BJ (cell line): ENCODE measurements at regions not wholly inside any gene's neighbourhood (a gene's known extent, or its start where the extent isn't known, plus 50 kb on each side); places are given as distances from the start of the nearest gene placed in this dataset.

Experiments
- CTCF ChIA-PET: fragments of 350-600 bp; formaldehyde crosslinking; extraction: SDS; loops from one replicate; lab custom pipeline; 2021; ENCODE audit warnings: antibody characterized with exemption, inconsistent platforms; lab: Yijun Ruan, JAX
- POLR2A ChIA-PET: fragments of 300-600 bp; sonication (Branson Sonifier 250); formaldehyde crosslinking; extraction: SDS; loops from one replicate; lab custom pipeline; 2021; ENCODE audit warnings: antibody characterized with exemption; lab: Charles Lee
- DNase-seq: peaks from one replicate; pipeline ENCODE4 v3.0.0-alpha.2; 2011; ENCODE audit warnings: low read depth
- H3K27me3 ChIP-seq: 2 replicates; pipeline ENCODE4 v1.6.0; 2011; ENCODE audit warnings: low read length; ENCODE audit not compliant: control insufficient read depth, insufficient read depth
- H3K36me3 ChIP-seq: 2 replicates; pipeline ENCODE4 v1.5.1; 2011; ENCODE audit warnings: low read length; ENCODE audit not compliant: control insufficient read depth, insufficient read depth
- H3K4me3 ChIP-seq: 2 replicates; pipeline ENCODE4 v1.5.1; 2011; ENCODE audit warnings: low read depth, mild to moderate bottlenecking, control low read depth, low read length
- TF ChIP-seq, protein P1 (sequence below): IDR thresholded peaks from 2 replicates; pipeline ENCODE4 v1.5.1; 2011; ENCODE audit warnings: low read depth, mild to moderate bottlenecking, control low read depth, inconsistent platforms, low read length, moderate library complexity; ENCODE audit not compliant: insufficient read depth

DNA sequence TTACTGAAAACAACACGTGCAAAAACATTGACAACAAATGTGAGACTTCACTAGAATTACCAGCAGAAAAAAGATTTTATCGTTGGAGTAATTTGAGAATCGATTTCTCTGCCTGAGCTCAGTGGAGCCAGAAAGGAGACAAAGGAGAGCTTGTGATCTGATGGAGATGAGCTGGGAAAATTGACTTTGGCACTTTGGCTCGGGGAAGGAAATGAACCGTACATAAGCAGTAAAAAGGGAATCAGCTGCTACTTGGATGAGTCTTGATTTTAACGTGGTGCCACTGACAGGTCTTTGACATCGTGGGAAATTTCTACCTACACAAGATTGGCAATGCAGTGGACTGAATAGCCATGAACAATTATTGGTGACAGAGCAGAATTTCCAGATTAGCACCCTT, 244.7 kb upstream of the RPS23 start:
- no peaks in the 10 kb centered on the region; the same call in 1 of the 2 replicates for H3K27me3 ChIP-seq
- no peaks in the 10 kb centered on the region for H3K36me3 ChIP-seq
- CTCF ChIA-PET: no interaction called here
- no peak for DNase-seq
- TF ChIP-seq, protein P1, sequence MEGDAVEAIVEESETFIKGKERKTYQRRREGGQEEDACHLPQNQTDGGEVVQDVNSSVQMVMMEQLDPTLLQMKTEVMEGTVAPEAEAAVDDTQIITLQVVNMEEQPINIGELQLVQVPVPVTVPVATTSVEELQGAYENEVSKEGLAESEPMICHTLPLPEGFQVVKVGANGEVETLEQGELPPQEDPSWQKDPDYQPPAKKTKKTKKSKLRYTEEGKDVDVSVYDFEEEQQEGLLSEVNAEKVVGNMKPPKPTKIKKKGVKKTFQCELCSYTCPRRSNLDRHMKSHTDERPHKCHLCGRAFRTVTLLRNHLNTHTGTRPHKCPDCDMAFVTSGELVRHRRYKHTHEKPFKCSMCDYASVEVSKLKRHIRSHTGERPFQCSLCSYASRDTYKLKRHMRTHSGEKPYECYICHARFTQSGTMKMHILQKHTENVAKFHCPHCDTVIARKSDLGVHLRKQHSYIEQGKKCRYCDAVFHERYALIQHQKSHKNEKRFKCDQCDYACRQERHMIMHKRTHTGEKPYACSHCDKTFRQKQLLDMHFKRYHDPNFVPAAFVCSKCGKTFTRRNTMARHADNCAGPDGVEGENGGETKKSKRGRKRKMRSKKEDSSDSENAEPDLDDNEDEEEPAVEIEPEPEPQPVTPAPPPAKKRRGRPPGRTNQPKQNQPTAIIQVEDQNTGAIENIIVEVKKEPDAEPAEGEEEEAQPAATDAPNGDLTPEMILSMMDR: no peak
- no peak overlapping the region for H3K4me3 ChIP-seq
- POLR2A ChIA-PET: no interaction called here

DNA sequence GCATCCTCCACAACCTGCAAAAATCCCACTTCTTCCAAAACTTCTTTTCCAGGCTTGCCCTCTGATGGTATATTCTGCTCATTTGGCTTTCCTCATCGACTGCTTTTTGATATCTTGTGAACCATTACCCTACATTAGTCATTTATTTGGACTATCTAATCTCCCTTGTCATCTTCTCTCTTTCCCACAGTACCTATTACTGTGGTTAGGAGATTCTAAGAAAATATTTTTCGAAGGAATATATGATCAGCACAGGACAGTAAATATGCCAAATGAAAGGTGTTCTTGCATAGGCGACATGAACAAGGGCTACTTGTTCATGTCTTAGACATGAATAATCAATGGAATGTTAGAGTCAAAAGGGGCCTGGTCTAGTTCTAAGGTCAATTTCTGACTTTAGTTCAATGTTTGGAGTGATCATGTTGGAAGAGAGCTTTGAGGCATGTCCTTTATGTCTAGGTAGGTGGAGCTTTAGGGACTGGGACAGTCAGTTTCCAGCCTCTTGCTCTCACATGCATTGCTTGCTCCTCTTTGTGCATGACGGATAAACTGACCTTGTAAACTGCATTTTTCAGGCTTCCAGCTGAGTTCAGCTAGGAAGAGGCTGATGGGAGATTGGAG, 243.4 kb upstream of the RPS23 start:
- no peak for DNase-seq
- TF ChIP-seq, protein P1: no peak
- Histone ChIP-seq H3K36me3 (no peaks in the 10 kb centered on the region), H3K27me3 (no peaks in the 10 kb centered on the region; the same call in 1 of the 2 replicates), H3K4me3 (no peak overlapping the region)
- CTCF ChIA-PET: no interaction called here
- POLR2A ChIA-PET: no interaction called here

DNA sequence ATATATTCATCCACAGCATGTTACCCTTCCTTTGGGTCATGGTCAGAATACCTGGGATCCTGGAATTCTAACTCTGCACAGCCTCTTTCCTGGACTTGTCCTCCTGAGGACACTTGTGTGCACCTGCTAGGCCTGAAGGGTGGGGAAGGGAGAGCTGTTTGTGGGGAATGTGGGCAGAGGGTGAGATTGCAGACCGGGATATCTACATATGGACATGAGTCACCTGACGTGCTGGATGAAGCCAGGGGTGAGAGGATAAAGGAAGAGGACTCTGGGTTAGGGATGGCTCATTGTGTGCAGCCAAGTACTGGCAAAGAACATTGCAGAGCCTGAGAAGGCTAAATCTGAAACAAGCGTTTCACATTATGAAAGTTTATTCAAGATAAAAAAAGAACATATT, 241.4 kb upstream of the RPS23 start:
- Histone ChIP-seq H3K4me3 (no peak overlapping the region), H3K36me3 (no peaks in the 10 kb centered on the region), H3K27me3 (no peaks in the 10 kb centered on the region; the same call in 1 of the 2 replicates)
- CTCF ChIA-PET: no interaction called here
- POLR2A ChIA-PET: no interaction called here
- TF ChIP-seq, protein P1: no peak
- no peak for DNase-seq

DNA sequence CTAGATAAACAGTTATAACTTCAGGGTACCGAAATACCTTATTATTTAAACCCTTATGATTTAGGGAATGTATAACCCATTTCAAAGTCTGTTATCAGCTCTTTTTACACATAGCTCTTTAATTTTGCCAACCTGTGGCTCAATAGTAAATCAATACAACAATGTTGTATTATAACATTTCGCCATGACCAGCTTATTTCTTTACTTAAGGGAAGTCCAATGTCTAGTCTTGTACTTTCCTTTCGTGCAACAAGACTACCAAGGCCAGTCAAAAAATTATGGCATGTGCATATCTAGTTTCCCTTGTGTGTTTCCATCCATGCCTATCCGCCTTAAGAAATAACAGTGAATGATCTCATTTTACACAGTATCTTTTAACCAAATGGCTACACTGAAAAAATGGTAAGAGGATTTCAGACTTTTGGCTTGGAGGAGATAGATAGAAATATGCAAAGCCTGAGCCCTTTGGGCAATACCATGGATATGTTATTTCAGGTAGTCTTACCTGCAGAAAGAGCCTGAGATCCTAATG, 239.5 kb upstream of the RPS23 start:
- TF ChIP-seq, protein P1: no peak
- CTCF ChIA-PET: no interaction called here
- Histone ChIP-seq H3K36me3 (no peaks in the 10 kb centered on the region), H3K27me3 (no peaks in the 10 kb centered on the region), H3K4me3 (no peak overlapping the region)
- DNase-seq: no peak
- POLR2A ChIA-PET: no interaction called here

DNA sequence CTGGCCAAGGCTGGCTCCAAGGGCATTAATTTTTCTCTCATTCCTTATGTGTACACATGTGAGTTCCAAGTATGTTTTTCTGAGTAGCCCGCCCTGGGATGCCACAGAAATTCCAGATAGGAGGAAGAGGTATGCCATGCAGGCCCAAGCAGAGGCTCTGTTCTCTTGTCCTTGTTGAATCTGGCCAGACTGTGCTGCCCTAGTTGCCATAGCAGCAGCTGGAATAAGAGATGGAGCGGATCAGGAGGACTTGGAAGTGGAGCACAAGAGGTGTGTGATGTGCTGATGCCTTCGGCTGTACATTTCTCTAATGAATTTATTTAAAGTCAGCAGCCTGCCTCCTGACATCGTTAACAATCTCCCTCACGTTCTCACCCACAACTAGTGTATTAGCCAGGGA, 235.6 kb upstream of the RPS23 start:
- Histone ChIP-seq H3K27me3 (0 out of 2 replicates have a peak, but pooled peaks cover 1% of the 10 kb centered on the region), H3K4me3 (no peak overlapping the region), H3K36me3 (no peaks in the 10 kb centered on the region)
- ChIA-PET POLR2A (no interaction called here), CTCF (no interaction called here)
- TF ChIP-seq, protein P1: no peak
- DNase-seq: no peak
